ENCODE measurements at regions not wholly inside any gene's neighbourhood (a gene's known extent, or its start where the extent isn't known, plus 50 kb on each side); places are given as distances from the start of the nearest gene placed in this dataset.
"Not testable (repeated sequence)": the region's sequence is repeated elsewhere in the genome, so short reads cannot be mapped to it uniquely, and the experiment has no call there.

- no peaks in the 10 kb centered on the region for H3K36me3 ChIP-seq
- intact Hi-C loops (cut with DNase I) = no loop called here
- H3K4me1 ChIP-seq = no peaks in the 10 kb centered on the region
- H3K4me3 ChIP-seq = no peak overlapping the region
- TF ChIP-seq CTCF (IDR thresholded peaks at IDR 0.05) = no peak
- peaks cover 0 to 13% of the 10 kb centered on the region in 2 donors for H3K9me3 ChIP-seq
- H3K27me3 ChIP-seq = no peaks in the 10 kb centered on the region
- H3K27ac ChIP-seq = no peak overlapping the region
- DNase-seq (ENCODE audit: low spot score in 2 of 2) = no peak
Measured at GRCh38 chr2:39584283-39584965, 81.3 kb upstream of the TMEM178A start.

GRCh38 chr2:39585531-39585930 lies 80.2 kb upstream of the TMEM178A start:
- intact Hi-C loops (cut with DNase I); DNase-seq (ENCODE audit: low spot score in 2 of 2); H3K9me3 ChIP-seq; H3K27ac ChIP-seq; H3K4me1 ChIP-seq; H3K36me3 ChIP-seq; H3K27me3 ChIP-seq; H3K4me3 ChIP-seq: not testable (repeated sequence)

GRCh38 chr2:39587168-39587567 lies 78.5 kb upstream of the TMEM178A start:
- no peaks in the 10 kb centered on the region for H3K27me3 ChIP-seq
- no peak overlapping the region for H3K4me3 ChIP-seq
- H3K27ac ChIP-seq = no peak overlapping the region
- no peak for TF ChIP-seq CTCF (IDR thresholded peaks at IDR 0.05)
- no peaks in the 10 kb centered on the region for H3K9me3 ChIP-seq
- H3K36me3 ChIP-seq = no peaks in the 10 kb centered on the region
- intact Hi-C loops (cut with DNase I) = no loop called here
- no peaks in the 10 kb centered on the region for H3K4me1 ChIP-seq
- DNase-seq (ENCODE audit: low spot score in 2 of 2) = no peak

- Histone ChIP-seq H3K4me3 (no peak overlapping the region), H3K9me3 (no peaks in the 10 kb centered on the region), H3K27me3 (no peaks in the 10 kb centered on the region), H3K27ac (no peak overlapping the region), H3K36me3 (no peaks in the 10 kb centered on the region), H3K4me1 (no peaks in the 10 kb centered on the region)
- intact Hi-C loops (cut with DNase I) = no loop called here
- TF ChIP-seq CTCF (IDR thresholded peaks at IDR 0.05) = no peak
- DNase-seq (ENCODE audit: low spot score in 2 of 2) = no peak
Measured at GRCh38 chr2:39587641-39588040, 78.1 kb upstream of the TMEM178A start.

GRCh38 chr2:39593439-39594393 lies 72.0 kb upstream of the TMEM178A start:
- Histone ChIP-seq H3K36me3 (no peaks in the 10 kb centered on the region), H3K4me1 (no peaks in the 10 kb centered on the region), H3K27ac (no peak overlapping the region), H3K27me3 (no peaks in the 10 kb centered on the region), H3K4me3 (no peak overlapping the region), H3K9me3 (no peaks in the 10 kb centered on the region)
- intact Hi-C loops (cut with DNase I) = loop anchor here (5.0 kb wide), 1 partner anchor 104 kb away; no protein-coding TSS in a partner anchor
- TF ChIP-seq CTCF (IDR thresholded peaks at IDR 0.05) = peak; percentile 44 to 69 (median 48)
- DNase-seq (ENCODE audit: low spot score in 2 of 2) = no peak

- intact Hi-C loops (cut with DNase I) = no loop called here
- no peak for DNase-seq (ENCODE audit: low spot score in 2 of 2)
- H3K9me3 ChIP-seq = no peaks in the 10 kb centered on the region
- H3K4me1 ChIP-seq = no peaks in the 10 kb centered on the region
- no peak for TF ChIP-seq CTCF (IDR thresholded peaks at IDR 0.05)
- H3K27me3 ChIP-seq = no peaks in the 10 kb centered on the region
- no peak overlapping the region for H3K27ac ChIP-seq
- no peaks in the 10 kb centered on the region for H3K36me3 ChIP-seq
- H3K4me3 ChIP-seq = no peak overlapping the region
Measured at GRCh38 chr2:39595116-39595515, 70.6 kb upstream of the TMEM178A start.

Data from ascending aorta (tissue), 2 donors.